ENCODE measurements at regions not wholly inside any gene's neighbourhood (a gene's known extent, or its start where the extent isn't known, plus 50 kb on each side); places are given as distances from the start of the nearest gene placed in this dataset.

GRCh38 chr10:21159669-21160068, 262.6 kb upstream of the NEBL start:
- TF ChIP-seq POLR2AphosphoS5 (IDR thresholded peaks at IDR 0.05; ENCODE audit: low read depth, low read length) (no peak), TAF1 (IDR thresholded peaks at IDR 0.05; ENCODE audit: borderline replicate concordance, insufficient read depth, low read length) (no peak), REST (IDR thresholded peaks at IDR 0.05; ENCODE audit: insufficient read depth in 1 of 2, low read depth in 2 of 2, low read length in 2 of 2) (no peak)

Measured in PFSK-1 (cell line).